K562 (cell line): ENCODE measurements at regions not wholly inside any gene's neighbourhood (a gene's known extent, or its start where the extent isn't known, plus 50 kb on each side); places are given as distances from the start of the nearest gene placed in this dataset.

Source experiments
- ARHGAP35 ChIP-seq: fragments of 450-650 bp; IDR thresholded peaks from 2 replicates; pipeline ENCODE4 v1.6.1; 2018; ENCODE audit not compliant: partially characterized antibody
- ATF2 ChIP-seq: sonication (generic); formaldehyde crosslinking; IDR thresholded peaks from 2 replicates; pipeline ENCODE4 v1.8.1; 2022; ENCODE audit warnings: missing genetic modification reagents
- CTCF ChIP-seq, 3 experiments: IDR thresholded peaks in 2 of 3; conservative IDR thresholded peaks in 1 of 3; 2 replicates each; pipeline ENCODE4 v1.5.1; 2011 to 2012; ENCODE audit warnings: low read length in 3 of 3, mild to moderate bottlenecking in 3 of 3, control low read depth in 2 of 3, improper control_type of control experiment in 1 of 3, inconsistent platforms in 1 of 3, low read depth in 1 of 3, mixed read lengths in 1 of 3, moderate library complexity in 1 of 3; ENCODE audit not compliant: insufficient read depth in 2 of 3
- ERF ChIP-seq: fragments of 450-650 bp; formaldehyde crosslinking; IDR thresholded peaks from 2 replicates; pipeline ENCODE4 v1.4.0; 2020; ENCODE audit warnings: mild to moderate bottlenecking, mixed read lengths
- FOXK2 ChIP-seq, 2 experiments: fragments of 450-650 bp; IDR thresholded peaks in 1 of 2; conservative IDR thresholded peaks in 1 of 2; 2 replicates each; pipeline ENCODE4 v1.6.1; 2016; ENCODE audit warnings: low read depth in 2 of 2, mild to moderate bottlenecking in 1 of 2
- POLR2A ChIP-seq: fragments of 450-650 bp; conservative IDR thresholded peaks from 2 replicates; pipeline ENCODE4 v1.6.1; 2016
- SP2 ChIP-seq: IDR thresholded peaks from 2 replicates; pipeline ENCODE4 v1.6.1; 2011; ENCODE audit warnings: mild to moderate bottlenecking, low read depth, low read length, moderate library complexity; ENCODE audit not compliant: poor library complexity, severe bottlenecking; ENCODE audit errors: extremely low read depth
- SREBF1 ChIP-seq: fragments of 150-350 bp; IDR thresholded peaks from 2 replicates; pipeline ENCODE4 v1.6.1; 2014; ENCODE audit warnings: antibody characterized with exemption, low read depth, low read length, borderline replicate concordance
- TEAD1 ChIP-seq, 2 experiments: fragments of 450-650 bp in 1 of 2; sonication (generic) in 1 of 2; formaldehyde crosslinking; IDR thresholded peaks; 2 replicates each; pipeline versions ENCODE4 v1.4.0 to v1.8.0; 2020 to 2022; ENCODE audit warnings: mild to moderate bottlenecking in 2 of 2, missing genetic modification reagents in 1 of 2
- UBTF ChIP-seq, 2 experiments: IDR thresholded peaks; 2 replicates each; pipeline ENCODE4 v1.6.1; 2012; ENCODE audit warnings: improper control_type of control experiment in 2 of 2, low read depth in 2 of 2, low read length in 2 of 2, borderline replicate concordance in 1 of 2
- ZNF3 ChIP-seq: fragments of 250-450 bp; sonication (Bioruptor Pico); IDR thresholded peaks from 2 replicates; pipeline ENCODE4 v1.5.0; 2021; ENCODE audit warnings: mild to moderate bottlenecking, moderate library complexity
- ZNF561 ChIP-seq: fragments of 450-650 bp; formaldehyde crosslinking; conservative IDR thresholded peaks from 2 replicates; pipeline ENCODE4 v1.4.0; 2020; ENCODE audit warnings: mild to moderate bottlenecking, moderate library complexity

- TF ChIP-seq ZNF3 (CRISPR knock-in tag) (no peak), ZNF561 (CRISPR knock-in tag) (no peak), SREBF1 (no peak), CTCF (IDR thresholded peaks at IDR 0.05 in 2 of 3, conservative IDR thresholded peaks at IDR 0.05 in 1 of 3; ENCODE audit: insufficient read depth in 2 of 3, low read depth in 1 of 3, low read length in 3 of 3) (no peak), POLR2A (no peak), ERF (CRISPR knock-in tag) (no peak), SP2 (no peak), ATF2 (no peak), ARHGAP35 (no peak), FOXK2 (conservative IDR thresholded peaks at IDR 0.05 in 1 of 2, IDR thresholded peaks at IDR 0.05 in 1 of 2; ENCODE audit: low read depth in 2 of 2) (no peak), UBTF (IDR thresholded peaks at IDR 0.05; ENCODE audit: borderline replicate concordance in 1 of 2, low read depth in 2 of 2, low read length in 2 of 2) (no peak), TEAD1 (CRISPR knock-in tag; IDR thresholded peaks at IDR 0.05) (no peak)
Measured at GRCh38 chr9:118091711-118092500, 387.7 kb downstream of the TLR4 start.
